Nephron progenitor cell (in vitro differentiated cells): ENCODE measurements at regions not wholly inside any gene's neighbourhood (a gene's known extent, or its start where the extent isn't known, plus 50 kb on each side); places are given as distances from the start of the nearest gene placed in this dataset.

Experiments used
- DNase-seq: peaks from one replicate; pipeline ENCODE4 v3.0.0; 2021
- H3K27ac Mint-ChIP-seq: 2 replicates; pipeline ENCODE4 v1.8.0; 2021; ENCODE audit warnings: mild to moderate bottlenecking, moderate library complexity, mixed read lengths
- H3K27me3 Mint-ChIP-seq: 2 replicates; pipeline ENCODE4 v1.8.0; 2021; ENCODE audit warnings: mild to moderate bottlenecking, low read depth, mixed read lengths; ENCODE audit not compliant: poor library complexity
- H3K36me3 Mint-ChIP-seq: 2 replicates; pipeline ENCODE4 v1.8.0; 2021; ENCODE audit warnings: low read depth, mixed read lengths
- H3K4me1 Mint-ChIP-seq: 2 replicates; pipeline ENCODE4 v1.8.0; 2021; ENCODE audit warnings: mixed read lengths
- H3K4me3 Mint-ChIP-seq: 2 replicates; pipeline ENCODE4 v1.8.0; 2021; ENCODE audit warnings: mild to moderate bottlenecking, moderate library complexity, mixed read lengths
- H3K9me3 Mint-ChIP-seq: 2 replicates; pipeline ENCODE4 v1.8.0; 2021; ENCODE audit warnings: mild to moderate bottlenecking, moderate library complexity, mixed read lengths
- CTCF ChIP-seq: fragments of 200-600 bp; sonication (generic); IDR thresholded peaks from 2 replicates; pipeline ENCODE4 v1.5.0; 2021; ENCODE audit warnings: antibody characterized with exemption

DNA sequence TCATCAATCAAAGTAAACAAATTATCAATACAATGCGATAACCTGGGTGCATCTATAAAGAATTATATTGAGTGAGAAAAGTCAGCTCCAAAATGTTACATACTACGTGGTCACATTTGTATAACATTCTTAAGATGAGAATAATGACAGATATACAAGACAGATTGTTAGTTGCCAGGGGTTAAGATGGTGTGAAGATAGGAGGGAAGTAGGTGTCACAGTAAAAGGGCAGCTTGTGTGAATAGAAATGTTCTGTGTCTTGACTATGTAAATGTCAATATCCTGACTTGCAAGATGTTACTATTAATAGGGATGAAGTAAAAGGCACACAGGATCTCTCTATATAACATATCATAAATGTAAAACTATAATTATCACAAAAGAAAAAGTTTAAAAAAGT is 611.2 kb upstream of the SPRY2 start:
- DNase-seq, result no peak
- no peak overlapping the region for H3K27ac Mint-ChIP-seq
- no peak overlapping the region for H3K4me3 Mint-ChIP-seq
- no peaks in the 10 kb centered on the region for H3K4me1 Mint-ChIP-seq
- H3K27me3 Mint-ChIP-seq, result no peaks in the 10 kb centered on the region
- no peaks in the 10 kb centered on the region for H3K9me3 Mint-ChIP-seq
- no peaks in the 10 kb centered on the region for H3K36me3 Mint-ChIP-seq
- TF ChIP-seq CTCF, result no peak

DNA sequence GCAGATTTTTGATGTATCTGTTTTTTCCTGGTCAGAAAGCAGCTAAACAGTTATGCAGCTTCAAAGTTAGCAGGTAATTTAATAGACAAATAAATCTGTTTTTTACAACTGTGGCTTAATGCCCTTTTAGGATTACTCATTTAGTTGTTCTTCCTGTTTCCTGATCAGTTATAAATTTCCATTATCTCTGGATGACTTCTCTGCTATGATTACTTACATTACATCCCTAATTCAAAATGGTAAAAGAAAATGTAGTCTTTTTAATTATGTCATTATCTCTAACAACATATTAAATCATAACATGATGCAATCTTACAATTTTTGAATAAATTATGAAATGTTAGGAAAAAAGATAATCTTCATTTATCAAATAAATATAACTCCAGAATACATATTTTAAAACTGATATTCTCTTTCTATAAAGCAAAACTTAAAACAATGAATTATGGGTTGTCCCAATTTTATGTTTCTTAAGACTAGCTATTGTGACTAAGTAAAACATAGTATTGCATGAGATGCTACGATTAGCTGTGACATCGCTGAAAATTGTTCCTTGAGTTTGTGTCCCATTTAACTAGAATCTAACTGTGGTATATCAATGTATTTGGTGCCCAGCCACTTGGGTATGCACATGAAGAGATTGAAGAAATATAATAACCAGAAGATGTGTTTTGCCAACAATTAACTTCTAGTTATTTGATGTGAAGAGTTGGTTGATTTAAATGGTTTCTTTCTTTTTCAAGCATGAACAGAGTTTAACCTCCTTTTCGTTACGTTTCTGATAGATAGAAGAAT is 605.3 kb upstream of the SPRY2 start:
- H3K4me3 Mint-ChIP-seq, result no peak overlapping the region
- DNase-seq, result no peak
- H3K27me3 Mint-ChIP-seq, result no peaks in the 10 kb centered on the region
- TF ChIP-seq CTCF, result no peak
- H3K9me3 Mint-ChIP-seq, result no peaks in the 10 kb centered on the region
- no peaks in the 10 kb centered on the region for H3K36me3 Mint-ChIP-seq
- peaks cover 10% of the 10 kb centered on the region for H3K4me1 Mint-ChIP-seq
- H3K27ac Mint-ChIP-seq, result no peak overlapping the region

DNA sequence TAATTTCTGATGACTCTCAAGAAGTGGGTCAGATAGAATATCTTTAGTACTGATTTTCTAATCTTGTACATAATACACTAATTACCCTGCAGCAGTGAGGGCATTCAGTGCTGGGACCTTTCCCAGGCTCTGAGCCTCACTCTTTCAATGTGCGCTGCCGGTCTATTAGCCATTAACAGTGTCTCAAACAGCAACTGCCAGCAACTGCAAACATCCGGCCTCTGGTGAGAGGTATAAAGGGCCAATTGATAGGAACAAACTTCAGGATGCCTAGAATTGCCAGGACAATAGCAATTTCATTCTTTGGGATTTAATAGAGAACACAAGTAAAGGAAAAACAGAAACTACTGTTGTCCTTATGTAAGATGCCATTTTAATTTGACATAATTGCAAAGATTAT is 604.4 kb upstream of the SPRY2 start:
- Mint-ChIP-seq H3K27ac (peak overlapping the region; percentile 32), H3K4me3 (no peak overlapping the region), H3K4me1 (peaks cover 10% of the 10 kb centered on the region), H3K36me3 (no peaks in the 10 kb centered on the region), H3K9me3 (no peaks in the 10 kb centered on the region), H3K27me3 (no peaks in the 10 kb centered on the region)
- no peak for TF ChIP-seq CTCF
- peak; percentile 28 for DNase-seq

GRCh38 chr13:80939581-80939980 is 598.7 kb upstream of the SPRY2 start:
- H3K4me3 Mint-ChIP-seq, result no peak overlapping the region
- DNase-seq, result no peak
- TF ChIP-seq CTCF, result no peak
- peaks cover 1% of the 10 kb centered on the region for H3K4me1 Mint-ChIP-seq
- no peaks in the 10 kb centered on the region for H3K9me3 Mint-ChIP-seq
- no peak overlapping the region for H3K27ac Mint-ChIP-seq
- H3K36me3 Mint-ChIP-seq, result no peaks in the 10 kb centered on the region
- H3K27me3 Mint-ChIP-seq, result no peaks in the 10 kb centered on the region

GRCh38 chr13:80931766-80932165 is 590.8 kb upstream of the SPRY2 start:
- Mint-ChIP-seq H3K4me1 (no peaks in the 10 kb centered on the region), H3K9me3 (no peaks in the 10 kb centered on the region), H3K27me3 (no peaks in the 10 kb centered on the region), H3K4me3 (no peak overlapping the region), H3K36me3 (no peaks in the 10 kb centered on the region), H3K27ac (no peak overlapping the region)
- TF ChIP-seq CTCF, result no peak
- DNase-seq, result no peak

DNA sequence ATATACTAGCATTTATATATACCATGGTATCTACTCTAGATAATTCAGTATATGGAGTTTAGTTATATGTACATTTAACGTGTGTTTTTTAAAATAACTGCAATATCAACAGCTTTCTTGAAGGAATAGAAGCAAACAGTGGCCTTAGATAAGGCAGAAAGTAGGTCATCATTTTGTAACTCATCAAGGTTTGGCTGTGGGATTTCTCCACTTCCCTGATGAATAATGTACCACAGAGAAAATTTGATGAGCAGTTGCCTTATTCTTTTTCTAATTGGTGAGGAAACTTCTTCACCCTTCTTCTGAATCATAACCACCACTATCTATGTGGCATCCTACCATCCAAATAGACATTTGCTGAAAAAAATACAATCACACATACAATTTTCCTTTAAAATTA is 590.2 kb upstream of the SPRY2 start:
- no peak overlapping the region for H3K4me3 Mint-ChIP-seq
- no peak for TF ChIP-seq CTCF
- H3K4me1 Mint-ChIP-seq, result no peaks in the 10 kb centered on the region
- no peak overlapping the region for H3K27ac Mint-ChIP-seq
- no peaks in the 10 kb centered on the region for H3K36me3 Mint-ChIP-seq
- DNase-seq, result no peak
- no peaks in the 10 kb centered on the region for H3K27me3 Mint-ChIP-seq
- H3K9me3 Mint-ChIP-seq, result no peaks in the 10 kb centered on the region
